ENCODE measurements at regions not wholly inside any gene's neighbourhood (a gene's known extent, or its start where the extent isn't known, plus 50 kb on each side); places are given as distances from the start of the nearest gene placed in this dataset.

GRCh38 chr4:163726641-163727040 lies 232.2 kb downstream of the TMA16 start:
- TF ChIP-seq POLR2A (IDR thresholded peaks at IDR 0.05; ENCODE audit: low read length) (no peak), GATA1 (IDR thresholded peaks at IDR 0.05; ENCODE audit: low read depth, low read length) (no peak)

Data from erythroblast (primary cell).